H9 (cell line): ENCODE measurements at regions not wholly inside any gene's neighbourhood (a gene's known extent, or its start where the extent isn't known, plus 50 kb on each side); places are given as distances from the start of the nearest gene placed in this dataset.
A peak's percentile ranks its signal among the peaks of the same experiment; 100 is the strongest.

Source experiments
- DNase-seq: peaks from one replicate; pipeline ENCODE4 v3.0.0-alpha.2; 2017
- H2AFZ ChIP-seq: one replicate; pipeline ENCODE4 v1.6.1; 2013; ENCODE audit warnings: mild to moderate bottlenecking, low read length, control low read depth, moderate library complexity
- H2AK5ac ChIP-seq: 2 replicates; pipeline ENCODE4 v1.6.1; 2013; ENCODE audit warnings: low read length, control low read depth, mixed read lengths; ENCODE audit not compliant: insufficient read length
- H2BK120ac ChIP-seq: one replicate; pipeline ENCODE4 v1.6.1; 2013; ENCODE audit warnings: low read depth, mild to moderate bottlenecking, low read length, control low read depth, inconsistent platforms; ENCODE audit not compliant: poor library complexity, severe bottlenecking
- H2BK12ac ChIP-seq: 2 replicates; pipeline ENCODE4 v1.6.1; 2013; ENCODE audit warnings: low read length, control low read depth, mixed read lengths, low read depth; ENCODE audit not compliant: insufficient read length
- H2BK15ac ChIP-seq: 2 replicates; pipeline ENCODE4 v1.6.1; 2013; ENCODE audit warnings: low read depth, low read length, control low read depth
- H2BK20ac ChIP-seq: one replicate; pipeline ENCODE4 v1.6.1; 2013; ENCODE audit warnings: low read depth, mild to moderate bottlenecking, low read length, control low read depth, inconsistent platforms; ENCODE audit not compliant: poor library complexity, severe bottlenecking
- H2BK5ac ChIP-seq: 2 replicates; pipeline ENCODE4 v1.6.1; 2013; ENCODE audit warnings: low read length, control low read depth, mixed read lengths; ENCODE audit not compliant: insufficient read length
- H3K14ac ChIP-seq: 2 replicates; pipeline ENCODE4 v1.6.1; 2013; ENCODE audit warnings: low read length, control low read depth; ENCODE audit not compliant: insufficient read depth
- H3K18ac ChIP-seq: 2 replicates; pipeline ENCODE4 v1.6.1; 2013; ENCODE audit warnings: low read depth, mild to moderate bottlenecking, mixed read lengths, low read length, control low read depth; ENCODE audit not compliant: insufficient read length
- H3K23ac ChIP-seq: 2 replicates; pipeline ENCODE4 v1.6.1; 2013; ENCODE audit warnings: low read length, control low read depth, mixed read lengths, low read depth; ENCODE audit not compliant: insufficient read length
- H3K23me2 ChIP-seq: 2 replicates; pipeline ENCODE4 v1.6.1; 2013; ENCODE audit warnings: low read depth, mild to moderate bottlenecking, mixed read lengths, low read length, control low read depth; ENCODE audit not compliant: insufficient read length, poor library complexity, severe bottlenecking
- H3K27ac ChIP-seq: 2 replicates; pipeline ENCODE4 v1.5.1; 2013; ENCODE audit warnings: low read length, control low read depth, mixed read lengths, low read depth; ENCODE audit not compliant: insufficient read length
- H3K27me3 ChIP-seq: 2 replicates; pipeline ENCODE4 v1.6.1; 2013; ENCODE audit warnings: low read length, control low read depth, inconsistent platforms; ENCODE audit not compliant: insufficient read depth
- H3K4ac ChIP-seq: 2 replicates; pipeline ENCODE4 v1.6.1; 2013; ENCODE audit warnings: low read depth, mild to moderate bottlenecking, control low read depth, inconsistent platforms, low read length, moderate library complexity
- H3K4me1 ChIP-seq: 2 replicates; pipeline ENCODE4 v1.6.1; 2013; ENCODE audit warnings: low read length, control low read depth, inconsistent platforms; ENCODE audit not compliant: insufficient read depth
- H3K4me2 ChIP-seq: 2 replicates; pipeline ENCODE4 v1.6.1; 2013; ENCODE audit warnings: low read length, control low read depth, mixed read lengths; ENCODE audit not compliant: insufficient read length, insufficient read depth
- H3K56ac ChIP-seq: 2 replicates; pipeline ENCODE4 v1.6.1; 2013; ENCODE audit warnings: low read depth, mild to moderate bottlenecking, mixed read lengths, low read length, control low read depth; ENCODE audit not compliant: insufficient read length
- H3K79me1 ChIP-seq: 2 replicates; pipeline ENCODE4 v1.6.1; 2013; ENCODE audit warnings: low read depth, mild to moderate bottlenecking, moderate library complexity, low read length, control low read depth, inconsistent platforms; ENCODE audit not compliant: insufficient read depth, poor library complexity, severe bottlenecking
- H3K79me2 ChIP-seq: 2 replicates; pipeline ENCODE4 v1.6.1; 2013; ENCODE audit warnings: low read length, control low read depth, inconsistent platforms; ENCODE audit not compliant: insufficient read depth
- H3K9ac ChIP-seq: 2 replicates; pipeline ENCODE4 v1.6.1; 2013; ENCODE audit warnings: low read length, control low read depth, mixed read lengths; ENCODE audit not compliant: insufficient read length; ENCODE audit errors: extremely low read depth
- H3K9me3 ChIP-seq: one replicate; pipeline ENCODE4 v1.6.1; 2013; ENCODE audit warnings: low read depth, low read length, inconsistent platforms; ENCODE audit not compliant: control insufficient read depth
- H3T11ph ChIP-seq: one replicate; pipeline ENCODE4 v1.6.1; 2013; ENCODE audit warnings: mild to moderate bottlenecking, low read length, control low read depth, inconsistent platforms
- H4K20me1 ChIP-seq: one replicate; pipeline ENCODE4 v1.6.1; 2013; ENCODE audit not compliant: control insufficient read depth, insufficient read length, insufficient read depth
- H4K5ac ChIP-seq: 2 replicates; pipeline ENCODE4 v1.6.1; 2013; ENCODE audit warnings: low read depth, mild to moderate bottlenecking, mixed read lengths, low read length, control low read depth; ENCODE audit not compliant: insufficient read length
- H4K8ac ChIP-seq: replicated peaks from 2 replicates; pipeline ENCODE4 v1.6.1; 2013; ENCODE audit warnings: low read length, control low read depth, mixed read lengths, low read depth; ENCODE audit not compliant: insufficient read length
- H4K91ac ChIP-seq: 2 replicates; pipeline ENCODE4 v1.6.1; 2013; ENCODE audit warnings: low read depth, mild to moderate bottlenecking, moderate library complexity, mixed read lengths, low read length, control low read depth; ENCODE audit not compliant: insufficient read length
- H3K27ac Mint-ChIP-seq, 3 experiments: 2 replicates in 2 of 3; 3 replicates in 1 of 3; pipeline ENCODE4 v1.8.0; 2020 to 2021; ENCODE audit warnings: mixed read lengths in 3 of 3, mild to moderate bottlenecking in 1 of 3, moderate library complexity in 1 of 3
- H3K27me3 Mint-ChIP-seq: 2 replicates; pipeline ENCODE4 v1.8.0; 2021; ENCODE audit warnings: low read depth, mild to moderate bottlenecking, moderate library complexity, mixed read lengths
- H3K36me3 Mint-ChIP-seq, 3 experiments: 2 replicates in 2 of 3; 3 replicates in 1 of 3; pipeline ENCODE4 v1.8.0; 2020 to 2021; ENCODE audit warnings: low read depth in 3 of 3, mixed read lengths in 3 of 3; ENCODE audit not compliant: insufficient read depth in 1 of 3
- H3K4me1 Mint-ChIP-seq, 2 experiments: 2 replicates each; pipeline ENCODE4 v1.8.0; 2020; ENCODE audit warnings: mixed read lengths in 2 of 2
- H3K4me3 Mint-ChIP-seq, 2 experiments: 2 replicates in 1 of 2; 3 replicates in 1 of 2; pipeline ENCODE4 v1.8.0; 2020 to 2021; ENCODE audit warnings: mild to moderate bottlenecking in 2 of 2, mixed read lengths in 2 of 2, moderate library complexity in 1 of 2
- H3K9me3 Mint-ChIP-seq, 2 experiments: 2 replicates in 1 of 2; 3 replicates in 1 of 2; pipeline ENCODE4 v1.8.0; 2020; ENCODE audit warnings: mild to moderate bottlenecking in 2 of 2, mixed read lengths in 2 of 2, moderate library complexity in 1 of 2
- CTCF ChIP-seq: fragments of 200-600 bp; sonication (generic); conservative IDR thresholded peaks from 3 replicates; pipeline ENCODE4 v1.8.0; 2021; ENCODE audit warnings: antibody characterized with exemption, mild to moderate bottlenecking
- WGBS: extraction: QIAGEN DNeasy Blood & Tissue Kit; methylation state at CpG from one replicate; pipeline ENCODE4 v1.1.7; 2013; ENCODE audit warnings: missing lambda C conversion rate, low lambda C conversion rate, mixed read lengths; ENCODE audit not compliant: insufficient read length; ENCODE audit errors: extremely low coverage; 5-methylcytosine and 5-hydroxymethylcytosine counted together

- H4K91ac ChIP-seq: no peak overlapping the region
- no peak overlapping the region for H3K4ac ChIP-seq
- no peaks in the 10 kb centered on the region for H3K79me1 ChIP-seq
- no peak overlapping the region for H3K18ac ChIP-seq
- H3T11ph ChIP-seq: no peak overlapping the region
- no peak overlapping the region for H3K23ac ChIP-seq
- H2BK15ac ChIP-seq: no peak overlapping the region
- H3K79me2 ChIP-seq: no peaks in the 10 kb centered on the region
- no peaks in the 10 kb centered on the region for H4K20me1 ChIP-seq
- H4K8ac ChIP-seq: no peak overlapping the region
- no peaks in the 10 kb centered on the region for H3K23me2 ChIP-seq
- Mint-ChIP-seq H3K27me3 (no peaks in the 10 kb centered on the region; the same call in 1 of the 2 replicates), H3K36me3 (no peaks in the 10 kb centered on the region), H3K27ac (peak overlapping the region in 1 of 3 experiments; percentile 78; a peak in 1 of 7 replicates), H3K4me1 (no peaks in the 10 kb centered on the region), H3K9me3 (no peaks in the 10 kb centered on the region), H3K4me3 (no peak overlapping the region)
- no peaks in the 10 kb centered on the region for H3K27me3 ChIP-seq
- no CpG with 5 or more reads among the region's 4 CpGs for WGBS
- no peak overlapping the region for H3K27ac ChIP-seq
- H4K5ac ChIP-seq: no peak overlapping the region
- H3K56ac ChIP-seq: no peak overlapping the region
- no peak for DNase-seq
- no peak overlapping the region for H2BK12ac ChIP-seq
- H3K9ac ChIP-seq: no peak overlapping the region
- H2AFZ ChIP-seq: no peak overlapping the region
- no peak overlapping the region for H3K4me2 ChIP-seq
- H3K14ac ChIP-seq: no peak overlapping the region
- no peak overlapping the region for H2BK120ac ChIP-seq
- H3K9me3 ChIP-seq: no peaks in the 10 kb centered on the region
- H2BK20ac ChIP-seq: no peak overlapping the region
- no peak for TF ChIP-seq CTCF
- H3K4me1 ChIP-seq: no peaks in the 10 kb centered on the region
- H2AK5ac ChIP-seq: no peak overlapping the region
- H2BK5ac ChIP-seq: no peak overlapping the region
Measured at GRCh38 chr3:11953350-11953749, 50.8 kb upstream of the SYN2 start.
